ENCODE measurements at regions not wholly inside any gene's neighbourhood (a gene's known extent, or its start where the extent isn't known, plus 50 kb on each side); places are given as distances from the start of the nearest gene placed in this dataset.

DNA sequence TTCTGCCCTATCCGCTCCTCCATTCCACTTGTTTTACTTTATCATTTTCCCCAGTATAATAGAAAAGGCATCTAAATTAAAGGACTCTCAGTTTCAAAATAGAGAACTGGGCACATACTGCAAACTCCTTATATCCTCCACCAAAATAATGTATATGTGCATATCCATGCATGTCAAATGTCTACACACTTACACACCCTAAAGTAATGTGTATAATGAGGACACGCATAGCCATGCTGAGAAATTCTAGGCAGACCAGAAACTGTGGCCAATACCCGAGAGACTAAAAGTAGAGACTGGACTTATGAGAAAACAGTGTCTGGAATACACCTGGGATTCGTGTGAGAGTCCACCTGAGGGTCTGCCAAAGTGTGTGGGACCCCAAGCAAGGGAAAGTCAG is 183.5 kb downstream of the CWF19L2 start (continued):
- no peak for TF ChIP-seq ZNF510 (tag by site-specific recombination; IDR thresholded peaks at IDR 0.05; ENCODE audit: insufficient replicate concordance)

DNA sequence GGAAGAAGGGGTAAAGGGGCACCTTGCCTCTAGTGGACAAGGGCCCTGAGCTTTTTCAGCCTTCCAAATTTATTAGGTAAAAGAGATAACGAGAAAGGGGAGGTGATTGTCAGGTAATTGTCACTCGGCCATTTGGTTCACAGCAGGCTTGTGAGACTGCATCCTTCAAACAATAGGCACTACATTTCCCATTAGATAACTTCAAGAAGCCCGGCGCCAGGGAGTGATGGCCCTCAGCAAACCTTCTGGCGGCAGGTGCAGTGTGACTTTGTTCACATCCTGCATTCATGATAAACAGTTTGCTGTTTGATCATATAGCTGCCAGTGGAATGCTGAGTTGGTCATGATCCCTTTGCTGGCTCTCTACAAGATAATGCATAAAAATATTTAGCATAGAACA is 185.1 kb downstream of the CWF19L2 start:
- no peaks in the 10 kb centered on the region for H3K36me3 ChIP-seq (ENCODE audit: control insufficient read depth in 2 of 2, insufficient read depth in 1 of 2, low read length in 2 of 2)
- POLR2A ChIA-PET, result no interaction called here
- H3K27ac ChIP-seq (ENCODE audit: extremely low read depth, low read depth, low read length), result no peak overlapping the region
- CTCF ChIA-PET, result no interaction called here
- no peak overlapping the region for H3K4me3 ChIP-seq (ENCODE audit: low read depth, low read length)
- no peaks in the 10 kb centered on the region for H3K4me1 ChIP-seq (ENCODE audit: control insufficient read depth, insufficient read depth, low read length)
- TF ChIP-seq ZBTB48 (tag by site-specific recombination; IDR thresholded peaks at IDR 0.05) (no peak), ZNF426 (tag by site-specific recombination; IDR thresholded peaks at IDR 0.05) (no peak), ZBTB7A (tag by site-specific recombination; IDR thresholded peaks at IDR 0.05; ENCODE audit: low read depth) (no peak), ZNF596 (tag by site-specific recombination; IDR thresholded peaks at IDR 0.05) (no peak), OVOL3 (tag by site-specific recombination; IDR thresholded peaks at IDR 0.05) (no peak), IKZF3 (tag by site-specific recombination; IDR thresholded peaks at IDR 0.05) (no peak), ZSCAN16 (tag by site-specific recombination; IDR thresholded peaks at IDR 0.05) (no peak), ZNF558 (tag by site-specific recombination; IDR thresholded peaks at IDR 0.05) (no peak), ZNF664 (tag by site-specific recombination; IDR thresholded peaks at IDR 0.05) (no peak), TRIM28 (IDR thresholded peaks at IDR 0.05; ENCODE audit: borderline replicate concordance, low read length) (no peak), GFI1B (tag by site-specific recombination; IDR thresholded peaks at IDR 0.05) (no peak), ZNF654 (tag by site-specific recombination; IDR thresholded peaks at IDR 0.05; ENCODE audit: low read depth) (no peak)
- TF ChIP-seq, protein P1, sequence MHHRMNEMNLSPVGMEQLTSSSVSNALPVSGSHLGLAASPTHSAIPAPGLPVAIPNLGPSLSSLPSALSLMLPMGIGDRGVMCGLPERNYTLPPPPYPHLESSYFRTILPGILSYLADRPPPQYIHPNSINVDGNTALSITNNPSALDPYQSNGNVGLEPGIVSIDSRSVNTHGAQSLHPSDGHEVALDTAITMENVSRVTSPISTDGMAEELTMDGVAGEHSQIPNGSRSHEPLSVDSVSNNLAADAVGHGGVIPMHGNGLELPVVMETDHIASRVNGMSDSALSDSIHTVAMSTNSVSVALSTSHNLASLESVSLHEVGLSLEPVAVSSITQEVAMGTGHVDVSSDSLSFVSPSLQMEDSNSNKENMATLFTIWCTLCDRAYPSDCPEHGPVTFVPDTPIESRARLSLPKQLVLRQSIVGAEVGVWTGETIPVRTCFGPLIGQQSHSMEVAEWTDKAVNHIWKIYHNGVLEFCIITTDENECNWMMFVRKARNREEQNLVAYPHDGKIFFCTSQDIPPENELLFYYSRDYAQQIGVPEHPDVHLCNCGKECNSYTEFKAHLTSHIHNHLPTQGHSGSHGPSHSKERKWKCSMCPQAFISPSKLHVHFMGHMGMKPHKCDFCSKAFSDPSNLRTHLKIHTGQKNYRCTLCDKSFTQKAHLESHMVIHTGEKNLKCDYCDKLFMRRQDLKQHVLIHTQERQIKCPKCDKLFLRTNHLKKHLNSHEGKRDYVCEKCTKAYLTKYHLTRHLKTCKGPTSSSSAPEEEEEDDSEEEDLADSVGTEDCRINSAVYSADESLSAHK (tag by site-specific recombination; IDR thresholded peaks at IDR 0.05), result no peak
- TF ChIP-seq, protein P2, sequence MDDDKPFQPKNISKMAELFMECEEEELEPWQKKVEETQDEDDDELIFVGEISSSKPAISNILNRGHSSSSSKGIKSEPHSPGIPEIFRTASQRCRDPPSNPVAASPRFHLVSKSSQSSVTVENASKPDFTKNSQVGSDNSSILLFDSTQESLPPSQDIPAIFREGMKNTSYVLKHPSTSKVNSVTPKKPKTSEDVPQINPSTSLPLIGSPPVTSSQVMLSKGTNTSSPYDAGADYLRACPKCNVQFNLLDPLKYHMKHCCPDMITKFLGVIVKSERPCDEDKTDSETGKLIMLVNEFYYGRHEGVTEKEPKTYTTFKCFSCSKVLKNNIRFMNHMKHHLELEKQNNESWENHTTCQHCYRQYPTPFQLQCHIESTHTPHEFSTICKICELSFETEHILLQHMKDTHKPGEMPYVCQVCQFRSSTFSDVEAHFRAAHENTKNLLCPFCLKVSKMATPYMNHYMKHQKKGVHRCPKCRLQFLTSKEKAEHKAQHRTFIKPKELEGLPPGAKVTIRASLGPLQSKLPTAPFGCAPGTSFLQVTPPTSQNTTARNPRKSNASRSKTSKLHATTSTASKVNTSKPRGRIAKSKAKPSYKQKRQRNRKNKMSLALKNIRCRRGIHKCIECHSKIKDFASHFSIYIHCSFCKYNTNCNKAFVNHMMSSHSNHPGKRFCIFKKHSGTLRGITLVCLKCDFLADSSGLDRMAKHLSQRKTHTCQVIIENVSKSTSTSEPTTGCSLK (tag by site-specific recombination; IDR thresholded peaks at IDR 0.05), result no peak
- no peaks in the 10 kb centered on the region for H3K9me3 ChIP-seq (ENCODE audit: control insufficient read depth, insufficient read depth, low read depth, low read length)

DNA sequence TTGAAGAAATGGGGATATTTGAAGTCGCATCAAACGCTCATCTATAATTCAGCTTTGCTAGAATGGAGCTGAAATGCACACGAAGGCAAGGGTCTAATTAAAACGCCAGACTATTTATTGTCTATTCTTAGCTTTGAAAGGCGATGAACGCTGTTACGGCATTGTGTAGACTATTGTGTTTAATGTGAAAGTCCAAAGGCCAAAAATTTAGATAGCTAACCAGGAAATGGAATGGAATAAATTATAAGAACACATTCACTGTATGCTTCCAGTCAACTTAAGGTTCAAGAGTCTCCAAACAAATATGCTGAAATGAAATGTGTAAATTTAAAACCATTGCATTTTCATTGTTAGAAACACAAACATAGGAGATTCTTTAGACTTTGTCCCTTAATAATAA is 186.2 kb downstream of the CWF19L2 start:
- no peak overlapping the region for H3K27ac ChIP-seq (ENCODE audit: extremely low read depth, low read depth, low read length)
- POLR2A ChIA-PET, result no interaction called here
- H3K4me3 ChIP-seq (ENCODE audit: low read depth, low read length), result no peak overlapping the region
- no peaks in the 10 kb centered on the region for H3K36me3 ChIP-seq (ENCODE audit: control insufficient read depth in 2 of 2, insufficient read depth in 1 of 2, low read length in 2 of 2)
- no peaks in the 10 kb centered on the region for H3K4me1 ChIP-seq (ENCODE audit: control insufficient read depth, insufficient read depth, low read length)
- no peaks in the 10 kb centered on the region for H3K9me3 ChIP-seq (ENCODE audit: control insufficient read depth, insufficient read depth, low read depth, low read length)
- CTCF ChIA-PET, result interaction anchor here (0.8 kb wide), 1 partner anchor 27 kb away, joined by 3 read pairs; no protein-coding TSS in a partner anchor
- TF ChIP-seq, protein P3, sequence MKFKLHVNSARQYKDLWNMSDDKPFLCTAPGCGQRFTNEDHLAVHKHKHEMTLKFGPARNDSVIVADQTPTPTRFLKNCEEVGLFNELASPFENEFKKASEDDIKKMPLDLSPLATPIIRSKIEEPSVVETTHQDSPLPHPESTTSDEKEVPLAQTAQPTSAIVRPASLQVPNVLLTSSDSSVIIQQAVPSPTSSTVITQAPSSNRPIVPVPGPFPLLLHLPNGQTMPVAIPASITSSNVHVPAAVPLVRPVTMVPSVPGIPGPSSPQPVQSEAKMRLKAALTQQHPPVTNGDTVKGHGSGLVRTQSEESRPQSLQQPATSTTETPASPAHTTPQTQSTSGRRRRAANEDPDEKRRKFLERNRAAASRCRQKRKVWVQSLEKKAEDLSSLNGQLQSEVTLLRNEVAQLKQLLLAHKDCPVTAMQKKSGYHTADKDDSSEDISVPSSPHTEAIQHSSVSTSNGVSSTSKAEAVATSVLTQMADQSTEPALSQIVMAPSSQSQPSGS (tag by site-specific recombination; IDR thresholded peaks at IDR 0.05; ENCODE audit: low read depth), result no peak
- TF ChIP-seq SP3 (tag by site-specific recombination; IDR thresholded peaks at IDR 0.05), result no peak
- no peak for TF ChIP-seq ZNF664 (tag by site-specific recombination; IDR thresholded peaks at IDR 0.05)
- TF ChIP-seq ZNF211 (tag by site-specific recombination; IDR thresholded peaks at IDR 0.05; ENCODE audit: low read depth), result no peak
- no peak for TF ChIP-seq IKZF3 (tag by site-specific recombination; IDR thresholded peaks at IDR 0.05)
- TF ChIP-seq GLI2 (tag by site-specific recombination; IDR thresholded peaks at IDR 0.05; ENCODE audit: borderline replicate concordance, low read depth), result no peak
- TF ChIP-seq MEIS1 (CRISPR knock-in tag; IDR thresholded peaks at IDR 0.05; ENCODE audit: borderline replicate concordance), result no peak
- TF ChIP-seq ZNF184 (tag by site-specific recombination; IDR thresholded peaks at IDR 0.05), result no peak
- no peak for TF ChIP-seq KLF16 (tag by site-specific recombination; IDR thresholded peaks at IDR 0.05)

Measured in HEK293 (cell line).